ENCODE measurements at regions not wholly inside any gene's neighbourhood (a gene's known extent, or its start where the extent isn't known, plus 50 kb on each side); places are given as distances from the start of the nearest gene placed in this dataset.
"Not testable (repeated sequence)": the region's sequence is repeated elsewhere in the genome, so short reads cannot be mapped to it uniquely, and the experiment has no call there.

GRCh38 chr2:12628541-12628940 is 88.2 kb upstream of the TRIB2 start:
- not testable (repeated sequence) for TF ChIP-seq CTCF, POLR2A (IDR thresholded peaks at IDR 0.05)
